ENCODE measurements at regions not wholly inside any gene's neighbourhood (a gene's known extent, or its start where the extent isn't known, plus 50 kb on each side); places are given as distances from the start of the nearest gene placed in this dataset.

DNA sequence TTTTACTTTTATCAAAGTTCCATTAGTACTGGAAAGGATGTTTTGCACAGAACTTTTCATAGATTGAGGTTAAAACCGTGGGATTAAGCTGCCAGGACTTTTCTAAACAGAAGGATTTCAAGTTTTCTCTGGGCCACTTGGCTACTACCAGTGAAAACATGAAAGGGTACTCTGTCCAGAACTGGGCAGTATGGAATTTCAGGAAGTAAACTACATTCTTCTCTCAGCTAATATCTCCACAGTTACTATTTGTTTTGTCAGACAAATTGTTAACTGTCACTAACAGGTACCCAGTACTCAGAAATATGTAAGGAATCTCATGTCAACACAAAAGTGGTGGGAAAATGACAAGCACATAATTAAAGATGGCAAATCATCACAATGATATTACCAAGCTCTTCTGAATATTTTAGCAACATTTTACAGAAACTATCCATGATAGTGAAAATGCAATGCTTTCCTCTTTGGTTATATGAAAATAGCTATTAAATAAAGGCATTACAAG is 454.4 kb downstream of the C4orf33 start:
- DNase-seq (ENCODE audit: low read depth): no peak

DNA sequence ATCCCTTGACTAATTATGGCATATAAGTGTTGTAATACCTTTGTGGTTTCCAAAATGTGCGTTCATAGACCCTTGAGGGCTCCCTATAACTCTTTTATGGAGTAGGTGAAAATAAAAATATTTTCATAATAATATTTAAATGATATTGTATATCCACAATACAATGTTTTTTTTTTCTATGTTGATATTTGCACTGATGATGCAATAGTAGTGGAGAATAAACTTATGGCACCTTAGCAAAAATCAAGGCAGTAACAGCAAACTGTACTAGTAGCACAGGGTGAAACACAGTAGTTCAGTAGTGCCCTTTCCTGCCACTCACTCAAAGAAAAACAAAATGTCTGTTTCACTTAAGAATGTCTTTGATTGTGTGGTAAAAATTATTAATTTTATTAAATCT is 465.3 kb downstream of the C4orf33 start:
- DNase-seq (ENCODE audit: low read depth): no peak

DNA sequence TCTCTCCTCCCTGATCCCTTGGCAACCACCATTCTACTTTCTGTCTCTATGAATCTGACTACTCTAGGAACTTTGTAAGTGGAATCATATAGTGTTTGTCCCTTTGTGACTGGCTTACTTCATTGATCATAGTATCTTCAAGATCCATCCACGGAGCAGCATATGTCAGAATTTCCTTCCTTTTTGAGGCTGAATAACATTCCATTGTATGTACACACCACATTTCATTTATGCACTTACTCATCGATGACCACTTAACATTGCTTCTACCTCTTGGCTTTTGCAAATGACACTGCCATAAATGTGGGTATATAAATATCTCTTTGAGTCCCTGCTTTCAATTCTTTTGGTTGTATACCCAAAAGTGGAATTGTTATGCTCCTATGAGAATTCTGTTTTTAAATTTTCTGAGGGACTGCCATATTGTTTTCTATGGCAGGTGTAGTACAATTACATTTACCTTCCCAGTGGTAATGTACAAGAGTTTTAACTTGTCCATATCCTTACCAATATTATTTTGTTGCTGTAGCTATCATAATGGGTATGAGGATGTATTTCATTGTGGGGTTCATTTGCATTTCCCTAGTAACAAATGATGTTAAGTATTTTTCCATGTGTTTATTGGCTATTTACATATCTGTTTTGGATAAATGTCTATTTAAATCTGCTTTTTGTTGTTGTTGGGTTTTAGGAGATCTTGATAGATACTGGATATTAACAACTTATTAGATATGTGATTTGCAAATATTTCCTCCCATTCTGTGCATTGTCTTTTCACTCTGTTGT is 466.1 kb downstream of the C4orf33 start:
- no peak for DNase-seq (ENCODE audit: low read depth)

DNA sequence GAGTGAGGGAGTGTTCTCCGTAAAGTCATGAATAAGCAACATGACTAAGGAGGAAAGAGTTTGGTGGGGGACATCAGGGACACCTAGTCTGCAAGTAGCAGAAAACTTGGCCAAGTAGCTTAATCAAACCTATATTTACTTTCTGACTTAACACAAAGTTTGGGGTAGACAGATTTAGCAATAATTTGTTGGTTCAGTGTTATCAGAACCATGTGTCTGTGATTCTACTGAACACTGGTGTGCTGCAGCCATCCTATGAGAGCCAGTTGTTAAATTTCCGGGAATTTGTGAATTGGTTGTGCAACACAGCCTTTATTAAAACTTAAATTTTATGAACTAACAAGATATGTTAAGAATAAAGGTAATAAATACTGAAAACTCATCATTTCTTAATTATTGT is 469.3 kb downstream of the C4orf33 start:
- no peak for DNase-seq (ENCODE audit: low read depth)

DNA sequence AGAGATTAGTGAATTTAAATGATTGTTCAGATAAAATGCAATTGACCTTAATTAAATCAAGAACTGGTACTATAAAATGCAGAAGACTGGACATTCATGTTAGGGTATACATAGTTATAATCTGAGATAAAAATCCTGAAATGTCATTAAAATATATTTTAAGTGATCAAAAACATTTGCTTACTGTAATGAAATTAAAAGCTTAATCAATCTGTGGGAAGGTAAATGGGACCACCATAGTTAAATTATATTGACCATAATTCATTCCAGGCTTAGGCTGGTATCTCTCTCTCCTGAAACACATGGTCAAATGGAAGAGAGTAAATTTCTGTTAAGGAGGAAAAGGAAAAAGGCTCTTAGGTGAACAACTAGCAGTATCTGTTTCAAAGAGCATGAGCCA is 474.4 kb downstream of the C4orf33 start:
- DNase-seq (ENCODE audit: low read depth): no peak

DNA sequence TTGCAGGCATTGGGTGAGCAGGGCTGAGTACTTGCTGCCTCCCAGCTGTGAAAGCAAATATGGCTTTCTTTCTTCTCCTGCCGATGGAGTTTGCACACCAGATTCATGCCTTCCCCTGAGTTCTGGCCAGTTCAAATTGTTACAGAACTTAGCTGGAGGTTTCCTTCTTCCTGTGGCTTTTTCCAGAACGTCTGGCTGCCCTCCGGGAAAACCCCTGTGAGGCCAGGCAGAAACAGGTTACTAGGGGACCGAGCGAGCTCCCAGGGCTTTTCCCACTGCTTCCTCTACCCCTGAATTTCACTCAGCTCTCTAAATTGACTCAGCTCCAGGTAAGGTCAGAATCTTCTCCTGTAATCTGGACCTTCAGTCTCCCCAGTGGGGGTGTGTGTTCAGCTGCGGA is 482.4 kb downstream of the C4orf33 start:
- DNase-seq (ENCODE audit: low read depth): no peak

DNA sequence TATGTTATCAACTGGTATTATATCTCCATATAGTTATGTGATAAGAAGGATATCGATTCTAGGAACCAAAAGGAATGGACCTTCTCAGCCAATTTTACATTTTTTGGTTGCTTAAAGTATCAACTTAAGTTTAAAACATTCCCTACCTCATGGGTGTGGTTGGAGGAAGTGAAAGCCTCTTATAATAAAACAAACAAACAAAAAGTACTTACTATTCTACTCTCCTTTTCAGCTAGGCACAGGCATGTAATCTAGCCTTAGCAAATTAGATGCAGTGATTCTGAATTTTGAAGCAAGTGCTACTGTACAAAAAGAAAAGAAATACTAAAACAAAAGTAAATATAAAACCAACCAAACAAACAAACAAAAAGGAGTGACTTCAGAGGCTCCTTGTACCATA is 485.4 kb downstream of the C4orf33 start:
- DNase-seq (ENCODE audit: low read depth): no peak

DNA sequence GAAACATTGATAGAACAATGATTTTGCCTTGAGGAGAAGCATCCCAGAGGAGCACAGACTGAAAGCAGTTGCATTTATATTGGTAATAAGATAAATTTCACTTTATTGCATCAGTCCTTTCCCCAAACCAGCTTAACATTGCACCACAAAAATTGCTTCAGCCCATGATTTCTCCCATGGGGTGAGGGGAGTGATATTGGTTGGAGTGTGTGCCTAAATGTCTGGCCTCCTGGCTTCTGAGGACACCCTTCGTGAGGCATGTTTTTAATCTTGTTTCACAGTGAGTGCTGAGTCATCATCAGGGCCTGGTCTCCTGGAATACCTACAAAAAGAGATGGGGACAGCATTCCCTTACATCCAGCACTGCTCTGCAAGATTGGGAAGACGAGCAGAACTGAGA is 487.9 kb downstream of the C4orf33 start:
- DNase-seq (ENCODE audit: low read depth): no peak

DNA sequence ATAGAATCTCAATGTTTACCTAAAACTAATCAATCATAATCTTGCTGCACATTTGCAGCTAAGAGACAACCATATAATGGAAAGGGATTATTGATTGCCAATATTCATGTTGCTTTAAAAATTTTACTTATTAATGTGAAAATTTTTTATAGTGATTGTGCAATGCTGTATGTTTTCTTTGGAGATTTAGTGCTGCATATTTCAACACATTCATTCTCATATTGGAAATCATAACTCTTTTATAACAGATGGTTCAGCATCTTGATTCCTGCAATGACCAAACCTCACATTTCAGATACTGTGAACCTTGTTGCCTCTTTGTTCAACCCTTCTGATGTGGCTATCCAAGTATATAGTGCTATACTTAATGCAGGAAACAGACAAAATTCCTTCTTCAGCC is 502.6 kb downstream of the C4orf33 start:
- DNase-seq (ENCODE audit: low read depth): no peak

DNA sequence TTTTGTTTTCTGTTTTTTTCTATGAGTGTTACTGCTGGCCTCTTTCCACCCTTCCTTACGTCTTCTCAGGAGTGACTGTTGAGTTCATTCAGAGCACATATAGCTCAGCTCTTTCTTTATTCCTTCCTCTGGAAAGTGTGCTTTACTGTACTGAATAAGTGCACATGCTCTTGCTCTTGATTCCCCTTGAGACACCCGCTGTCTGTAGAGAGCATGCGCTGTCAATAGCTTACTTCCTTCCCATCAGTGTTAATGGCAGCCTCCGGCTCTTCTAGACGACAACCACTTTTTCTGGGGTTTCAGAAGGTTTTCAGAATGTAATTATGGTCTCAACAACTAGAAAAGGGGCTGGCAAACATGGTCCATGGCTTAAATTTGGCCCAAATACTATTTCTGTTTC is 504.9 kb downstream of the C4orf33 start:
- DNase-seq (ENCODE audit: low read depth): no peak

DNA sequence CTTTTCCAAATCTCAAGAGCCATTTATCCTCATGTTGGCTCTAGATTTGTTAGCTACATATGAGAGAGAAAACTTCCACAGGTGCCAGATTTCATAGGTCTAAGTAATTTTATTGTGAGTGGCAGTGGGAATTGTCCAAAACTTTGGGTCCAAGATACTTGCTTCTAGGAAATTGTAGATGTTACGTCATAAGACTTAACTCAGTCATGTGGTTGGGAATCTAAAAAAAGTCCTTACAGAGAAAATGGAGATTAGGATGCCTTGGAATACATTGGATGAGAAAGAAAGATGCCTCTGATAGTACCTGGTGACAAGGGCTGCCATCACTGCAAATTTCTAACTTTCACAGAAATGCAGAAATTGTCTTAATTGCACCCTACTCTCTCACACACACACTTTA is 506.5 kb downstream of the C4orf33 start:
- no peak for DNase-seq (ENCODE audit: low read depth)

DNA sequence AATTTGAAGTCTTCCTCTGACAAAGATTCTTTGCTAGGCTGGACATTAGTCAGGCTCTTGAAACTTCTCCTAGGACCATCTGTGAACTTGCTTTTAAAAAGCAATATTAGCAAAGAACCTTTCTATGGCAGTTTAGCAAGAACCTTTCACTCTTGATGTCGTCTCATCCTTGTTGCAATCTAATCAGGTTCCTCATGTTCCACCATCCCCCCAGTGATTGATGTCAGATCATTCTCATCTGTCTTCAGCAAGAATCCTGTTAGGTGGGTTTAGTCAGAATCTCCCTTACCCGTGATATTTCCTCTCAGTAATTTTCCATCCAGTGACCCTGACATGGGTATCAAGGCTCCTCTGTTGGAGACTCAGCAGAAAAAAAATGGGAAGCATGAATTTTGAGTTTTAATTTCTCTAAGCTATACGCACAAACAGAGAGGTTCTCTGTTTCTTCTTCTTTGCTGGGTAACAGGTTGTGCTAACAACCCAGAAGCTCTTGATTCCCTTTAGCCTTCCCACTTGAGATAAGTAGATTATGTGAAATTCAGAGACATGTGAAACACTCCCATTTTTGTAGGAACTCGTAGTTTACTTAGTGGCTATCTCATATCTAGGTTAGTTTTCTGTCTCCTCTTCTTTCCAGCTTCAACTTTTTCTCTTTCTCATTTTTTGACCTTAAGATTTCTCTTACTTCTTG is 507.4 kb downstream of the C4orf33 start:
- DNase-seq (ENCODE audit: low read depth): no peak

DNA sequence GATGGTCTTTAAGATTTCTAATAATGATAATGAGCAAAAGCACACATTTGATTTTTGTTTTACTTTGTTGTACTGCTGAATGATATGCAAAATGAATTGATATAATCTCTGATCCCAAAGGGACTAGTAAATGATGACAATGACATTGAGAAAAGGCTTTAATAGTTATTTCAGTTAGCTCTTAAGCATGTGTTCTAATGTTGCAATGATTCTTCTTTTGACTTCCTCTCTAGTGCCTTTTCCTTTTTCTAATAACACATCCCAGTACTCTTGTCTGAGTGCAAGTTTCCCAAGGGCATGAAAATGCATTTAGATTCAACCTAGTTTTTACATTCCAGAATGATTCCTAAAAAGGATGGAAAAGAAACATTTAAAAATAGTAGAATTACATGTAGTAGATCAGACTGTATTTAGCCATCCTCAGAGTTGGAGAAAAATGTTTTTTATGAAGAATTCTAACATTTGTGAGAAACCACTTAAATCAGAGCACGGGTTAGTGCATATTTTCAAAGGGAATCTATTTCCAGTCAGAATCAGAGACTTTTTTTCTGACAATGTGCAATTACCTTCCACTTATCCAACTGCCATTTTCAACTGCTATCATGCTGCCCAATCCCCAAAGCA is 508.8 kb downstream of the C4orf33 start:
- DNase-seq (ENCODE audit: low read depth): no peak

DNA sequence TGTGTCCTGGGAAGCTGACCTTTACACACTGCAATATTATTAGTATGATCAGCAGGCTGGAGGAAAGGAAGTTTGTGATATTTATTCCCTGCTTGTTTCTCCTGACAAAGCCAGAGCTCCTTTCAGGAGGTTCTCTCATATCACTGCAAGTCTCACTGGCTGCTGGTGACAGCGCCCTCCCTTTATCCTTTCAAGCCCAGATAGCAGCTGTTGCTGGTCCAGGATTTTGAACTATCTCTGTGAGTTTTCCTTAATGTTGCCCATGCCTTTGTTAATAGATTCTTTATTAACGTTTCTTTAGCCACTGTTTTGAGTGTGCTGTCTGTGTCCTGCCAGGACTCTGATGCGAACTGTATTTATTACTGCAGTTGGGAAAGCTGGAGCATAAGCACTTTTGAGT is 518.7 kb downstream of the C4orf33 start:
- DNase-seq (ENCODE audit: low read depth): no peak

DNA sequence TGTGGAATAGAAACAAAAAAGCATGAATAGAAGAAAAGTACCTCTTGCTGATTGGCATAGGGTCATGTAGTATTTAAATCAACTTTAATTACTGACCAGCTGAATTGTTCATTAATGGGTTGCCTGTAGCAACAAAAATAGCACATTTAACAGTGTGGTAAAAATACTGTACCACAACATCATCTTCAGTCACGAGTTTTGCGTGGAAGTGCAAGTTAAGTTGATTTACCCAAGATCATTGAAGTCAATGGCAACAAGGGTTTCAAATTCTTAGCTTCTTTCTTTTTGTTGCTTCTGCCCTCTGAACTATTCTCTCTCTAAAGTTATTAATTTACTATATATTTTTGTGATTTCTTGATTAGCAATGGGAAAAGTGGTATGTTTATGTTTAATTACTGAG is 526.6 kb downstream of the C4orf33 start:
- DNase-seq (ENCODE audit: low read depth): no peak

DNA sequence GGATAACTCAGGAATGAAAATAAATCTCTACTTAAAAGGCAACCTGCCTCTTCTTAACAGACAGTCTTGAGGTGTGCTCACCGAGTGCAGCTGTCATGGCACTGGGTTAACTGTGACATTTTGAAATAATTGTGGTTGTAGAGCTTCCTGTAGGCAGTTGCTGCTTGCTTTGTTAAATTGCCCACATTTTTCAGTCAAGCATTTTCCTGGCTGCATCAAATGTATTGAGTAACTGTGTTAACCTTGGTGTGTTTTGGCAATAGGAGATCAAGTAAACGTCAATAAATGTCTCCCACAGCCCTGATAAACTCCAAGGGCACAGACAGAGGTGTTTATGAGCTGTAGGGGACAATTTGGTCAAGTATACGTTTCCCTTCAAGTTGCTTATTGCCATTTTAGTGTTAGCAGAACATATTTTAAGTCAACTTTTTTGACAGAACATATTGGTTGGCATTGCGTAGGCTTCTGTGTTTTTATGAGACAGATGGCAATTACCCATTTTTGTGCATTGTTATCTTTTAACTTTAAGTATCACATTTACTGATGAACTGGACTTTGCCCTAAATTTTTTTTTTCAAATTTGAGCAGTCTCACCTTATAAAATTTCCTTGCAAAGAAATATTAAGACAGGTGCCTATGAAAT is 527.4 kb downstream of the C4orf33 start:
- DNase-seq (ENCODE audit: low read depth): no peak

DNA sequence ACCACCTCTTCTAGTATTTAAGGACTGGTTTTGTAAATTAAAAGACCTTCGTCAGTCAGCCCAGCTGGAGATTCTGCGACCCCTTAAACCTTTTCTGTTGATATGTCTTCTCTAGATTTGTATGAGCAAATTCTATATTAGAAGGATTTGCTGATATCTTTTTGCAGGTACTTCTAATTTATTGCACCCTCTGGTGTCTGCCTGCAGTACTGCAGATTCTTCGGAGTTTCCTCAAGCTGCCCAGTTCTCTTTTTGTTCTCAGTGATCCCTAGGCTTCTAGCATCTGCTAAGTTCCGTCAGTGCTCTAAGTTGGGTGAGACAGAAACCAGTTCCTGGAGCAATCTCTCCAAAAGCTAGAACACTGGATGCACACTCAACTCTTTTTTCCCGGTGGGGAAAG is 545.2 kb downstream of the C4orf33 start:
- peak; percentile 10 for DNase-seq (ENCODE audit: low read depth)

DNA sequence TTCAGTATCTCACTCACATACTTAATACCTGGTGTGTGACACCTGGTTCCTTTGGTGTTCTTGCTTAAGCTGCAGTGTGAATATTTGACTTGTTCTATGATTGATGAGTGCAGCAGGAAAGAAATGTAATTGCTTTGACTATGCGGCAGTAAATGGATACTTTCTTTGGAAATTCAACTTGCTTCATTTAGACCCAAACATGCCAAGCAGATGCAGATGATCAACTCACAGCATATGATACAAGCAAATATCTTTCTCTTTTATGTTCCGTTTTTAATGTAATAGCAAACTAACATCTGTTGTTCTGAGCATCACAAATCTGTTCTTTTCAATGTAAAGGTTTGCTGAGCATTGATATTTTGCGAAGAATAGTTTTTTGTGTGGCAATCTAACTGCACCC is 549.5 kb downstream of the C4orf33 start:
- no peak for DNase-seq (ENCODE audit: low read depth)

DNA sequence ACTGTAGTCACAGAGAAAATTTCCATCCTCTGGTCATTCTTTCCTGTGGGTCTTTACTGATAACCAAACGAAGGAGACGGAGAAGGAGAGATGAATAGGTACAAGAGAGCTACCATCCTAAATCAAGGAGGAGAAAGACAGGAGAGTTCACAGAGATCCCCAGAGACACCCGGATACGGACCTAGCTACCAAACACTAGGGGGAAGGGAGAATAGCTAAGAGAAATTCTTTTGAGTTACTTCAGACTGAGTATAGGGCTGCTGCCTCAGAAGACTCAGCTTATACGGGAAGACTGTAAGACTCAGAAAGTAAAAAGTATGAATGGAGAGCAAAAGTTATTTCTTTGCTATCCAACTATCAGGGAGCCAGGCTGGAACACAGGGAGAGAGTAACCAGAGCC is 572.1 kb downstream of the C4orf33 start:
- no peak for DNase-seq (ENCODE audit: low read depth)

DNA sequence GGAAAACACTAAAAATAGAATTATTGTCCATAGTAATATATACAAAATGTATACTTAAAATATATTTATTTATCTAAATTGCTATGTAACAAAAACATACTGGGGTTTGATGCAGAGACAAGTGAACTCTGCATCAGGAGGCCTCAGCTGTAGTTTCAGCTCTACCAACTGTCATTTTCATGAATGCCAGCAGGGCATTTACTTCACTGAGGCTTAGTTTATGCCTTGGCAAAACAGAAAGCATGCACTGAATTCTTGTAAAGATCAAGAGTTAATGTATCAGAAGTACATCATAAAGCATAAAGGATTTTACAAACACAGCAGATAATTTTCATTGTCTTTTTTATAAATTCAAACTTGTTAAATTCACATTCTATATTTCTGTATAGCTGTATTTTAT is 577.0 kb downstream of the C4orf33 start:
- no peak for DNase-seq (ENCODE audit: low read depth)

DNA sequence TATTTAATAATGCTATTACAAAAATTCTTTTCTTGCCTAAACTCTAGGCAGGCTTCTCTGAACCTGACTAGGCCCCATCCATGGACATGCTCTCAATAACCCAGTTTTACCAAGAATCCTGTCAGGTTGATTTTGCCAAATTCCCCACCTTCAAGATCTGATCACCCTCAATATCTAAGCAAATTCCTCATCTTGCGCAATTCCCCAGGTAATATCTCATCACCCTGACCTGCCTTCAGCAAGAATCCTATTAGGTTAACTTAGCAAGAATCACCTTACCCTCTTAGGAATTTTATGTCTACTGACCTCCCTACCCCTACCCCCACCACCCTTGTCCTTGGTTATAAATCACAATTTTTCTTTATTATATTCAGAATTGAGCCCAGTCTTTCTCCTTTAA is 579.1 kb downstream of the C4orf33 start:
- DNase-seq (ENCODE audit: low read depth): no peak

DNA sequence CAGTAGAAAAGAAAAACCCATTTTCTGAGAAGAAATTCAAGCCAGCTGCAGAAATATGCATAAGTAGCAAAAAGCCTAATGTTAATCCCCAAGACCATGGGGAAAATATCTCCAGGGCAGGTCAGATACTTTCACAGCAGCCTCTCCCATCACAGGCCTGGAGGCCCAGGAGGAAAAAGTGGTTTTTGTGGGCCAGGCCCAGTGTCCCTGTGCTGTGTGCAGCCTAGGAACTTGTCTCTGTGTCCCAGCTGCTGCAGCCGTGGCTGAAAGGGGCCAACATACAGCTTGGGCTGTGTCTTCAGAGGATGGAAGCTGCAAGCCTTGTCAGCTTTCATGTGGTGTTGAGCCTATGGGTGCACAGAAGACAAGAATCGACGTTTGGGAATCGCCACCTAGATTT is 581.0 kb downstream of the C4orf33 start:
- DNase-seq (ENCODE audit: low read depth): no peak

DNA sequence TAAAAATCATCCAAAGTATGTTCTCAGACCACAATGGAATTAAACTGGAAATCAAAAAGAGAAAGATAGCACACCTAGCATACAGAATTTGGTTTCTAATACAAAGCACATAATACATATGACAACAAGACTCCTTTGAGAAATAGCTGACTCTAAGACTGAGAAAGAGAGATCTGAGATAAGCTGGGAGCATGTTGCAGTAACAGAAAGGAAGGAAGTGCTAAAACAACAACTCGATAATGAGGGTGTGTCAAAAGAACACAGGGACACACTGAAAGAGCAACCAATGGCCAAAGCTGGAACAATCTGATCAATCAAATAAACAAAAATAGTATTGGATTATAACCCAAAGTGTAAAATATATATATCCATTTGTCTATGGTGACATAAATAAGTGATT is 586.6 kb downstream of the C4orf33 start:
- no peak for DNase-seq (ENCODE audit: low read depth)
